ENCODE measurements at regions not wholly inside any gene's neighbourhood (a gene's known extent, or its start where the extent isn't known, plus 50 kb on each side); places are given as distances from the start of the nearest gene placed in this dataset.
"Not testable (repeated sequence)": the region's sequence is repeated elsewhere in the genome, so short reads cannot be mapped to it uniquely, and the experiment has no call there.

- Mint-ChIP-seq H3K27me3 (no peaks in the 10 kb centered on the region), H3K4me1 (no peaks in the 10 kb centered on the region), H3K4me3 (no peak overlapping the region), H3K9me3 (no peaks in the 10 kb centered on the region), H3K27ac (no peak overlapping the region), H3K36me3 (no peaks in the 10 kb centered on the region)
- DNase-seq, result no peak
These were observed 594.7 kb downstream of the DIPK2A start for GRCh38 chr3:144566320-144566719.

DNA sequence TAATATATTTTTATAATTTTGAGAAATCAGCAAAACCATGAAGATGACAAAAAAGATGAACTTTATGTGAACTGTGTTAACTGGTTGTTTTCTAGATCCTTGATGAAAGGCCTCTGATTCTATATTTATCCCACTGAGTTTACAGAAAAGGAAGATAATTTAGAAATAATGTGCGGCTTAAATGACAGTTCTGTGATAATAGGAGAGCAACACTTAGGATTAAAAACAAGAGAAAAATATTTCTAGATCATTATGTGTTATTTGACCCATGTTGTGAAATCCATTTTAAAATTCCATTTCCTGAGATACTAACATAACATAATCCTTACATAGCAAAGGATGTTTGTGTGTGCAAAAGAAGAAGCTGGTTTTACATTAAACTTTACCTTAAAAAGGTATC, 598.0 kb downstream of the DIPK2A start:
- H3K4me3 Mint-ChIP-seq, result no peak overlapping the region
- H3K9me3 Mint-ChIP-seq, result no peaks in the 10 kb centered on the region
- DNase-seq, result no peak
- H3K27ac Mint-ChIP-seq, result no peak overlapping the region
- H3K27me3 Mint-ChIP-seq, result no peaks in the 10 kb centered on the region
- H3K36me3 Mint-ChIP-seq, result no peaks in the 10 kb centered on the region
- H3K4me1 Mint-ChIP-seq, result no peaks in the 10 kb centered on the region

GRCh38 chr3:144583871-144584270, 612.2 kb downstream of the DIPK2A start:
- Mint-ChIP-seq H3K27ac (no peak overlapping the region), H3K9me3 (no peaks in the 10 kb centered on the region), H3K4me3 (no peak overlapping the region), H3K4me1 (no peaks in the 10 kb centered on the region), H3K36me3 (no peaks in the 10 kb centered on the region), H3K27me3 (no peaks in the 10 kb centered on the region)
- DNase-seq, result no peak

- H3K36me3 Mint-ChIP-seq, result no peaks in the 10 kb centered on the region
- H3K27ac Mint-ChIP-seq, result no peak overlapping the region
- no peak overlapping the region for H3K4me3 Mint-ChIP-seq
- no peak for DNase-seq
- no peaks in the 10 kb centered on the region for H3K4me1 Mint-ChIP-seq
- H3K27me3 Mint-ChIP-seq, result no peaks in the 10 kb centered on the region
- H3K9me3 Mint-ChIP-seq, result no peaks in the 10 kb centered on the region
These were observed 613.8 kb downstream of the DIPK2A start for GRCh38 chr3:144585408-144585807.

DNA sequence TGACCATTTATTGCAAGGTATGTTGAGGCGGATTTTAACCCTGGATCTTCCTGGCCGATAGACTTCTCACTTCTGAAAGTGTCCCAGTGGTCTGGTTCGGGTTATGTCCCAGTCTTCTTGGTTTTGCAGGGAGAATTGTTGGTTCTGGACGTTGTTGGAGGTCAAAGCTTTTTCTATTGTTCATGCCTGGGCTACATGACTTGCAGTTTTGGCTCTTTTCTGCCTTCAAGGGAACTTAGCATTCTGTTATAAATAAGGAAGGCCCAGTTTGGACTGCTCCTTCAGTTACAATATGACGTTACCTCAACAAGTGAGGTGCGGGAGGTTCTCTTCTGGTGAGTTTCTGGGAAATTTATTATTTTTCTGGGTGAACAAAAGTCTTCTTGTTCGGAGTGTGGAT, 614.3 kb downstream of the DIPK2A start:
- no peak for DNase-seq
- Mint-ChIP-seq H3K4me1 (no peaks in the 10 kb centered on the region), H3K27ac (no peak overlapping the region), H3K4me3 (no peak overlapping the region), H3K9me3 (no peaks in the 10 kb centered on the region), H3K27me3 (no peaks in the 10 kb centered on the region), H3K36me3 (no peaks in the 10 kb centered on the region)

DNA sequence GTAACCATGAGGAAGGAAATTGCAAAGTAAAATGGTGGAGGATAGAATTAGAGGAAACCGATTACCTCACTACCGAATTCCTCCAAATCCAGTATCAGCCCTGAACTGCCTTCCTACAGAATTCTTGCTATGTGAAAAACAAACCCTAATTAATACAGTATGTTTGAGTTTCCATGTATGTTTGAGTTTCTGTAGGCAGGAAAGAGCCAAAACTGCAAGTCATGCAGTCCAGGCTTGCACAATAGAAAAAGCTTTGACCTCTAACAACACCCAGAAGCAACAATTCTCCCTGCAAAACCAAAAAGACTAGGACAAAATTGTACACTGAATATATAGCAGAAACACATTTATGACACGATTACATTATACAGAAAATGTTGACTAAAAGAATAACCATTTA, 614.8 kb downstream of the DIPK2A start:
- DNase-seq, result no peak
- no peaks in the 10 kb centered on the region for H3K9me3 Mint-ChIP-seq
- H3K4me3 Mint-ChIP-seq, result no peak overlapping the region
- no peak overlapping the region for H3K27ac Mint-ChIP-seq
- no peaks in the 10 kb centered on the region for H3K4me1 Mint-ChIP-seq
- H3K36me3 Mint-ChIP-seq, result no peaks in the 10 kb centered on the region
- H3K27me3 Mint-ChIP-seq, result no peaks in the 10 kb centered on the region

- H3K9me3 Mint-ChIP-seq, result no peaks in the 10 kb centered on the region
- H3K4me1 Mint-ChIP-seq, result no peaks in the 10 kb centered on the region
- H3K4me3 Mint-ChIP-seq, result no peak overlapping the region
- no peaks in the 10 kb centered on the region for H3K36me3 Mint-ChIP-seq
- H3K27ac Mint-ChIP-seq, result no peak overlapping the region
- H3K27me3 Mint-ChIP-seq, result no peaks in the 10 kb centered on the region
- DNase-seq, result no peak
These were observed 619.2 kb downstream of the DIPK2A start for GRCh38 chr3:144590854-144591253.

GRCh38 chr3:144593881-144594280, 622.3 kb downstream of the DIPK2A start:
- DNase-seq, result no peak
- Mint-ChIP-seq H3K36me3 (no peaks in the 10 kb centered on the region), H3K4me1 (no peaks in the 10 kb centered on the region), H3K9me3 (peaks cover 7% of the 10 kb centered on the region), H3K4me3 (no peak overlapping the region), H3K27me3 (no peaks in the 10 kb centered on the region), H3K27ac (no peak overlapping the region)

- not testable (repeated sequence) for H3K4me3 Mint-ChIP-seq, H3K27ac Mint-ChIP-seq, DNase-seq, H3K27me3 Mint-ChIP-seq, H3K36me3 Mint-ChIP-seq, H3K9me3 Mint-ChIP-seq, H3K4me1 Mint-ChIP-seq
These were observed 648.6 kb downstream of the DIPK2A start for GRCh38 chr3:144620236-144620635.

- Mint-ChIP-seq H3K27ac (no peak overlapping the region), H3K27me3 (no peaks in the 10 kb centered on the region), H3K4me3 (no peak overlapping the region), H3K36me3 (no peaks in the 10 kb centered on the region), H3K4me1 (no peaks in the 10 kb centered on the region), H3K9me3 (peaks cover 1% of the 10 kb centered on the region)
- DNase-seq, result no peak
These were observed 651.2 kb downstream of the DIPK2A start for GRCh38 chr3:144622845-144623244.

GRCh38 chr3:144624656-144625055, 653.0 kb downstream of the DIPK2A start:
- H3K9me3 Mint-ChIP-seq, result no peaks in the 10 kb centered on the region
- no peaks in the 10 kb centered on the region for H3K36me3 Mint-ChIP-seq
- no peaks in the 10 kb centered on the region for H3K27me3 Mint-ChIP-seq
- no peak for DNase-seq
- H3K4me1 Mint-ChIP-seq, result no peaks in the 10 kb centered on the region
- H3K27ac Mint-ChIP-seq, result no peak overlapping the region
- H3K4me3 Mint-ChIP-seq, result no peak overlapping the region

GRCh38 chr3:144626835-144627234, 655.2 kb downstream of the DIPK2A start:
- H3K4me1 Mint-ChIP-seq, result no peaks in the 10 kb centered on the region
- H3K27ac Mint-ChIP-seq, result no peak overlapping the region
- H3K4me3 Mint-ChIP-seq, result no peak overlapping the region
- no peaks in the 10 kb centered on the region for H3K27me3 Mint-ChIP-seq
- no peaks in the 10 kb centered on the region for H3K9me3 Mint-ChIP-seq
- H3K36me3 Mint-ChIP-seq, result no peaks in the 10 kb centered on the region
- no peak for DNase-seq

DNA sequence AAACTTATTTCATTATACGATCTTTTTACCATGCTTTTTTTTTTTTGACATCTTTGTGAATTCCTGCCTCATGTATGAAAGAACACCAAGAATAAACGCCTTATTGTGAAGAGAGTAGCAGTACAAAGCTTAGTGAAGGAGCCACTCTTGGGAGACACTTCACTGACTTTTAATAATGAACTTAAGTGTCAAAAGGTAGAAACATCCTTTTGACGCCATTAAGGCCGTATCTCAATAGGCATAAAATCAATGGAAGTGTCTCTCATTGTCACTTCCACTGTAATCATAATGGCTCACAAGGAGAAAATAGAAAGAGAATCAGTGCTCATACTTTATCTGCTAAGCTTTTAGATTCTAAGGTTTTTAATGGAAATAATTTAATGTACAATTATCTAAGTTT, 657.8 kb downstream of the DIPK2A start:
- no peak for DNase-seq

GRCh38 chr3:144636833-144637232, 665.2 kb downstream of the DIPK2A start:
- no peak overlapping the region for H3K4me3 Mint-ChIP-seq
- DNase-seq, result no peak
- H3K27ac Mint-ChIP-seq, result no peak overlapping the region
- no peaks in the 10 kb centered on the region for H3K27me3 Mint-ChIP-seq
- no peaks in the 10 kb centered on the region for H3K4me1 Mint-ChIP-seq
- peaks cover 1% of the 10 kb centered on the region for H3K36me3 Mint-ChIP-seq
- peaks cover 4% of the 10 kb centered on the region for H3K9me3 Mint-ChIP-seq

More for the DNA sequence above, 657.8 kb downstream of the DIPK2A start:
- H3K36me3 Mint-ChIP-seq, result no peaks in the 10 kb centered on the region
- no peak overlapping the region for H3K4me3 Mint-ChIP-seq
- no peaks in the 10 kb centered on the region for H3K4me1 Mint-ChIP-seq
- H3K27ac Mint-ChIP-seq, result no peak overlapping the region
- no peaks in the 10 kb centered on the region for H3K9me3 Mint-ChIP-seq
- no peaks in the 10 kb centered on the region for H3K27me3 Mint-ChIP-seq

DNA sequence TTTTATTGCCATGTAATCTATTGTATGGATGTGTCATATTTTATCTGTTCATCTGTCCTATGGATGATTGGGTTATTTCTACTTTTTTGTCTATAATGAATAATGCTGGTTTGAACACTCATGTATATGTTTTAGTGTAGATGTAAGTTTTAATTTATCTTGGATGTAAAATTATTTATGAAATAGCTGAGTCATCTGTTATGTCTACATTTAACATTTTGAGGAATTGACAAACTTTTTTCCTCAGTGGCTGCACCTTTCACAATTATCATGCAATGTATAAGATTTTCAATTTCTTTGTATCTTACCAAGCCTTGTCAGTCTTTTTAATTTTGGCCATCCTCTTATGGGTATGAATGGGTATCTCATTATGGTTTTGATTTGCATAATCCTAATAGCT, 666.4 kb downstream of the DIPK2A start:
- DNase-seq, result no peak
- no peak overlapping the region for H3K4me3 Mint-ChIP-seq
- H3K27ac Mint-ChIP-seq, result no peak overlapping the region
- H3K36me3 Mint-ChIP-seq, result peaks cover 1% of the 10 kb centered on the region
- H3K9me3 Mint-ChIP-seq, result peaks cover 4% of the 10 kb centered on the region
- no peaks in the 10 kb centered on the region for H3K27me3 Mint-ChIP-seq
- no peaks in the 10 kb centered on the region for H3K4me1 Mint-ChIP-seq

- Mint-ChIP-seq H3K4me1 (no peaks in the 10 kb centered on the region), H3K4me3 (no peak overlapping the region), H3K27ac (no peak overlapping the region), H3K27me3 (no peaks in the 10 kb centered on the region), H3K9me3 (peaks cover 2% of the 10 kb centered on the region), H3K36me3 (peaks cover 1% of the 10 kb centered on the region)
- DNase-seq, result no peak
These were observed 672.2 kb downstream of the DIPK2A start for GRCh38 chr3:144643771-144644198.

DNA sequence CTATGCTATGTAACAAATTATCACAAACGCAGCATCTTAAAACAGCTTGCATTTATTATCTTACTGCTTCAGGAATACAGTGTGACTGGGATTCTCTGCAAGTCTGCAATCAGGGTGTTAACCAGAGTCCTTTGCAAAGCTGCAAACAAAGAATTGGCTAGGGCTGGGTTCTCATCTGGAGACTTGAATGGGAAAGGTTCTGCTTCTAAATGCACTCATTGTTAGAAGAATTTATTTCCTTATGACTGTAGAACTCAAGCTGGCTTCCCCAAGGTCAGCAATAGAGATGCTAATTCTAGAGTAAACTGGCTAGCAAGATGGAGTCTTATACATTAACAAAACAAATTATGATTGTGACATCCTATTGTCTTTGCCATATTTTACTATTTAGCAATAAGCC, 673.7 kb downstream of the DIPK2A start:
- H3K9me3 Mint-ChIP-seq, result no peaks in the 10 kb centered on the region
- no peaks in the 10 kb centered on the region for H3K4me1 Mint-ChIP-seq
- no peak overlapping the region for H3K27ac Mint-ChIP-seq
- H3K4me3 Mint-ChIP-seq, result no peak overlapping the region
- H3K36me3 Mint-ChIP-seq, result no peaks in the 10 kb centered on the region
- no peak for DNase-seq
- no peaks in the 10 kb centered on the region for H3K27me3 Mint-ChIP-seq
